Astrocyte (in vitro differentiated cells and primary cell): ENCODE measurements at regions not wholly inside any gene's neighbourhood (a gene's known extent, or its start where the extent isn't known, plus 50 kb on each side); places are given as distances from the start of the nearest gene placed in this dataset.

Experiments
- EZH2 ChIP-seq: IDR thresholded peaks from 2 replicates; pipeline ENCODE4 v1.6.1; 2012; ENCODE audit warnings: mild to moderate bottlenecking, low read length, inconsistent platforms; ENCODE audit not compliant: insufficient read depth
- TF ChIP-seq, protein P1 (sequence below): IDR thresholded peaks from 2 replicates; pipeline ENCODE4 v1.5.1; 2011; ENCODE audit warnings: low read depth, mild to moderate bottlenecking, inconsistent platforms, low read length, moderate library complexity; ENCODE audit not compliant: insufficient read depth

DNA sequence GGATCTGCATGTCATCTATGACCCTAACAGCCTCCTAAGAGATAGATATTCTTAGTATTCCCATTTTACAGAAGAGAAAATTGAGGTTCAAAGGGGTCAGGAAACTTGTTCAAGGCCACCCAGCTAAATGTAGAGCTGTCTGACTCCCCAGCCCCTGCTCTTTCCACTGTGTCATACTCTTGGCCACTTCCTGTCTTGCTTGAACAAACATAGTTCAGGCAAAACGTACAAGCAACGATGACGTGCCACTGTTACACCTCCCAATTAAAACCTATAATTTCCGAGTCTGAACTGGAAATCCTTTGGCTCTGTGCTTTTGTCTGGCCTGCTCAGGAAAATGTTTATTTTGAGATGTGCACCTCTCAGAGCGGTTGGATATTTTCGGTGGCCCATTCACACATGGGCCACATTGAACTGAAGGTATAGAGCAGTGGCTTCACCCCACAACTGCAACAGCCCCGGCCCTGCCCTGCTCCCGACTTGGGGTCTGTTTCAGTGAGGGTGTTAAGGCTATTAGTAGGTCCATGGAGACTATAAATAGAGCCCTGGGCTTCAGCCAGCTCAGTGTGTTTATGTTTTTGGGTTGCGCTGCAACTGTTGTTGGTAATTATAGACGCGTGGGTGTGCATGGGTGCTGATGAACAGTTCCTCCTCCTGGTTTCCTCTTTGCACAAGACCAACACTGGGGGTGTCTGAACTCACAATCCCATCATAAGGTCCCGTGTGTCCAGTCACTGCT is 172.3 kb upstream of the ADO start:
- TF ChIP-seq, protein P1, sequence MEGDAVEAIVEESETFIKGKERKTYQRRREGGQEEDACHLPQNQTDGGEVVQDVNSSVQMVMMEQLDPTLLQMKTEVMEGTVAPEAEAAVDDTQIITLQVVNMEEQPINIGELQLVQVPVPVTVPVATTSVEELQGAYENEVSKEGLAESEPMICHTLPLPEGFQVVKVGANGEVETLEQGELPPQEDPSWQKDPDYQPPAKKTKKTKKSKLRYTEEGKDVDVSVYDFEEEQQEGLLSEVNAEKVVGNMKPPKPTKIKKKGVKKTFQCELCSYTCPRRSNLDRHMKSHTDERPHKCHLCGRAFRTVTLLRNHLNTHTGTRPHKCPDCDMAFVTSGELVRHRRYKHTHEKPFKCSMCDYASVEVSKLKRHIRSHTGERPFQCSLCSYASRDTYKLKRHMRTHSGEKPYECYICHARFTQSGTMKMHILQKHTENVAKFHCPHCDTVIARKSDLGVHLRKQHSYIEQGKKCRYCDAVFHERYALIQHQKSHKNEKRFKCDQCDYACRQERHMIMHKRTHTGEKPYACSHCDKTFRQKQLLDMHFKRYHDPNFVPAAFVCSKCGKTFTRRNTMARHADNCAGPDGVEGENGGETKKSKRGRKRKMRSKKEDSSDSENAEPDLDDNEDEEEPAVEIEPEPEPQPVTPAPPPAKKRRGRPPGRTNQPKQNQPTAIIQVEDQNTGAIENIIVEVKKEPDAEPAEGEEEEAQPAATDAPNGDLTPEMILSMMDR: no peak
- no peak for TF ChIP-seq EZH2
